ENCODE measurements at regions not wholly inside any gene's neighbourhood (a gene's known extent, or its start where the extent isn't known, plus 50 kb on each side); places are given as distances from the start of the nearest gene placed in this dataset.

DNA sequence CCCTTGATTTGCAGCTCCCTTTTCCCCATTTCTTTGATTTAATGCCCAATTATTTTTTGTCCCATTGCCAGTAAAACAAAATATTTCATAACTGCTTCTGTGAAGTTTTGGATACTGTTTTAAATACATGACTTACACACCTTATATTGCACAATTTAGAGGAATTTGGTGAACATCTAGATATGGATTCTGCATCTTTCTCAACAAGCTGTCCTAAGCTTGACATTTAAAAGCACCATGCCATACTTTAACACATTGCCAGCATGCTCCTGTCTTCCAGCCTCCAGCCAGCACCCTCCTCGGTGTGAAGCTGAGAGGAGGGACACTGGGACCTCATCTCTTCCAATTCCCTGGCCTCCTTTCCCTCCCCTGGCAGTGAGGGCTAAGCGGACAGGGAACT, 167.6 kb downstream of the SEC16B start:
- TF ChIP-seq EZH2 (IDR thresholded peaks at IDR 0.05) (no peak), POLR2AphosphoS5 (IDR thresholded peaks at IDR 0.05; ENCODE audit: borderline replicate concordance, low read depth, low read length) (no peak)

All from SK-N-MC (cell line).